GM12892 (cell line): ENCODE measurements at regions not wholly inside any gene's neighbourhood (a gene's known extent, or its start where the extent isn't known, plus 50 kb on each side); places are given as distances from the start of the nearest gene placed in this dataset.

Experiments
- POLR2A ChIP-seq: IDR thresholded peaks from 2 replicates; pipeline ENCODE4 v1.6.1; 2011; ENCODE audit warnings: low read depth, low read length, control low read depth
- POLR2AphosphoS5 ChIP-seq: IDR thresholded peaks from 2 replicates; pipeline ENCODE4 v1.6.1; 2011; ENCODE audit warnings: low read depth, low read length, control low read depth

GRCh38 chr5:88426441-88426840 is 157.8 kb upstream of the TMEM161B start:
- TF ChIP-seq POLR2A, result no peak
- no peak for TF ChIP-seq POLR2AphosphoS5
